ENCODE measurements at regions not wholly inside any gene's neighbourhood (a gene's known extent, or its start where the extent isn't known, plus 50 kb on each side); places are given as distances from the start of the nearest gene placed in this dataset.
A peak's percentile ranks its signal among the peaks of the same experiment; 100 is the strongest.

DNA sequence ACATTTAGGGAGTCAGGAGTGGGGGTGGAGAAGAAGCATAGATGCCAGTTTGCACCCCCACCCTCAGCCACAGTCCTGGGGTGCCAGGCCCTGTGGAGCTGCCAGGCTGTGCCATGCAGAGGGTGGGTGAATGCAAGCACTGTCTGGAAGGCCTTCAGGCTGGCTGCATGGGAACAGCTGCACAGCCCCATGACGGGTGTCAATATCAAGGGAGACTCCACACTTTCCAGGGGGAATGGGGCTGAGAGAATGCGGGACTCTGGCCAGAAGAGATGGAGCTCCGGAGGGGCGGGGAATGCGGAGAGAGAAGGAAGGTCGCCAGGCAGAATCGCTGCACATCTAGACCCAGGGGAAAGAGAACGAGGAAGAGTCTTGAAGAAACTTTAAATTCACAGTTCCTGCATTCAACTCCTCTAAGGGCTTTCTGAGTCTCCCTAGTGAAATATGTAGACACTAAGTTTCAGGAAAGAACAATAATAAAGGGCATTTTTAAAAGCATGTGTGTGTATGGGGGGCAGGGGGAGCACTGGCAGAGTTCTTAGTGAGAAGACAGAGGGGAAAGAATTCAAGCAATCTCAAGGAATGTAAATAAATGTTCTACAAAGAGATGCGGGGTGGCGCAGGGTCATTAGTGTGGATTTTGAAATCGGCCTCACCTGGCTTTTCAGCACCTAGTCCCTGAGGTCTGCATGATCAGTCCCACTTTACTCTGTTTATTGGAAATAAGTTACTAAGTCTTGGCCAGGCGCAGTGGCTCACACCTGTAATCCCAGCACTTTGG, 59.1 kb downstream of the BOD1 start:
- in situ Hi-C loops (cut with HindIII; ENCODE audit: low sequenced_read_pairs), result no loop called here
- DNase-seq (ENCODE audit: low spot score), result peak; percentile 2

DNA sequence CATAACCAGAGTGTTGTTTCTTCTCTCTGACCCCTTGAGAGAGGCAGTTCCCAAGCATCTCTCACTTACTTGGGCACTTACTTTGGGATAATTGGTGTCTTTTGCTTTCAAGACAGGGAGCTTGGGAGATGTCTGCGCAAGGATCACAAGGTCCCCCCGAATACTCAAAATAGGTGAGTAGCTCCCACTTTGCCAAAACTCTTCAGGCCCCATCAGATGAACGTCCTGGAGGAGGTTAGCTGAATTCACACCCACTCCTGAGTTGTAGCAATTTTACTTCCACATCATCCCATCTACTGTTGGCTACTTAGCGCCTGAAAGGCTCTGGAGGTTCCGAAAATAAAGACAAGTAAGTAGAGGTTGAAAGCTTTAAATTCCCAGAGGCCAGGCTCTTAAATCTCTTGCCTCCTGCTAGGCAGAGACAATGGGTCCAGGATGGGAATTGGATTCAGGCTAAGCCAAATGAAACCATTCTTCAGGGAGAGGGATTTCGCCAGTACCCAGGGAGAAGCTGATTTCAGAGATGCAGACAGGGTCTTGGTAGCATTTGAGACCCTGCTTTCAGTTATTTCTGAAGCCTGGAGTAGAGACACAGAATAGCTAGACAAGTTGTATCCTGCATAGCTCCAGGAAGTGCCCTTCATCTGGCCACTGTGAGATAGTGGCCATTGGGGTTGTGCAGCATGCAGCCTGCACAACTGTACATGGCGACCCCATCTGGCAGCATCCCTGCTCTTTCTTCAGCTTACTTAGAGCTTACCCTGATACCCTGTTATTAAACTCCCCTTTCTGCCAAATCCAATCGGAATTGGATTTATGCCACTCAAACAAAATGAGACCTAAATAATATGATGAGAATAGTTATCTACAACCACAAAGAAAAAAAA, 60.1 kb downstream of the BOD1 start:
- no peak for DNase-seq (ENCODE audit: low spot score)
- in situ Hi-C loops (cut with HindIII; ENCODE audit: low sequenced_read_pairs), result no loop called here

DNA sequence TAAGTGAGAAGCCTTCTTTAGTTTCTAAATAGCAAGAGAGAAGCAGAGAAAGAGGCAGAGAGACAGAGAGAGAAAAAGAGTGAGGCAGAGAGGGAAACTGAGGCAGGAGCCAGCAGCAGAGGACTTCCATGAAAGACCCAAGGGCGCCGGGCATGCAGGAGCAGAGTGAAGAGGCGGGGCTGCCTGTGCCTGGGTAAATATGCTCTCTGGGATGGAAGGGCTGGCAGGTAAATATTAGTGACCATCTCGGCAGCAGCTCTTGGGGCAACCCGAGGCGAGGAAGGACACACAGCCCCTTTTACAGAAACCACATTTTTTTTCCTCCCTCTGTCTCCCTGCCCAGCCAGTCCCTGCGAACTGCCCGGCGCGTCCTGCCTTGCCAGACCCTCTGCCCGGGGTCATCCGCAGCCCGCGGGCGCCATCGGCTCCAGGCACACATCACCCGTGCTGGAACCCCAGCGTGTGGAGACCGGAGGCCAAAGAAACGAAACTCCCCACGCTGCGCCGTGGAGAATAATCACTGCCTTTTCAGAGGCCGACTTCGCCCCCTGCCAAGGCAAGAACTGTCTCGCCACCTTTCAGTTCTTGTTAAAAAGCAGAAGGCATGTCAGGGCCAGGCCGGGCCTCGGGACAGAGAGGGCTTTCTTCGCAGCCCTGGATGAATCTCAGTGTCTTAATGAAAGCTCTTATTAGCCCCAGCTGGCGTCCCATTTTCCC, 61.3 kb downstream of the BOD1 start:
- peak; percentile 21 for DNase-seq (ENCODE audit: low spot score)
- in situ Hi-C loops (cut with HindIII; ENCODE audit: low sequenced_read_pairs), result no loop called here

GRCh38 chr5:173554038-173554955, 62.2 kb downstream of the BOD1 start:
- in situ Hi-C loops (cut with HindIII; ENCODE audit: low sequenced_read_pairs), result no loop called here
- no peak for DNase-seq (ENCODE audit: low spot score)

GRCh38 chr5:173550641-173551040, 65.8 kb downstream of the BOD1 start:
- no peak for DNase-seq (ENCODE audit: low spot score)
- in situ Hi-C loops (cut with HindIII; ENCODE audit: low sequenced_read_pairs), result no loop called here

DNA sequence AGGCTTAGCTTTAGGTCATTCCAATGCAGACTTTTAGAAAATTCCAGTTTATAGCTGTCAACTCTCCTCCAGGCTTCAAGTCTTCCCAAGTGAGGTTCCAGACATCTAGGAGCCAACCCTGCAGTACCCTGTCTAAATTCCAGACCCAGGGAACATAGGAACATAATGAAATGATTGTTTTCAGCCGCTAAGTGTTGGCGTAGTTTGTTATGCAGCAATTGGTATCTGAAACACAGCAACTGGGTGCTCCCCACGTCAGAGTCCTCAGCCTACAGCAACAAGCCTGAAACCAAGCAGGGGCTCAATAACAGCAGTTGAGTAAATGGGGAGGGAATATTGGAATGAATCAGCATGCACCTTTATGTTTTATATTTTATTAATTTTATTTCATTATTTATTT, 66.8 kb downstream of the BOD1 start:
- no peak for DNase-seq (ENCODE audit: low spot score)
- in situ Hi-C loops (cut with HindIII; ENCODE audit: low sequenced_read_pairs), result no loop called here

DNA sequence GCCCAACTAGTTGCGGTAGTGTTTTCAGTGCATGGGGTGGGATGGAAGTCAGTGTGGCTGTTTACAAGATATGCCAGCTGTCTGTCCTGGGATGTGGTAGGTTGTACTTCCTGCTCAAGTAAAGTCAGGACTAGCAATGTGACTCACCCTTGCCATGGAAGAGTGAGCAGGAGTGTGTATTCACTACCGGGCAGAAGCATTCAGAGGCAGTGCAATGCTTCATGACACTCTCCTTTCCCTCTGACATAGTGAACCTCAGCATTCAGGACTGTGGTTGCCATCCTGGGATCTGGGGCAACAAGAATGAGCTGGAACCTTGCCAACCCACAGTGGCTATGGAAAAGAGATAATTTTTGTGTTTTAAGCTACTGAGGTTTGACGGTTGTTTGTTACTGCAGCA, 68.9 kb downstream of the BOD1 start:
- in situ Hi-C loops (cut with HindIII; ENCODE audit: low sequenced_read_pairs), result no loop called here
- DNase-seq (ENCODE audit: low spot score), result no peak

GRCh38 chr5:173542964-173543363, 73.5 kb downstream of the BOD1 start:
- in situ Hi-C loops (cut with HindIII; ENCODE audit: low sequenced_read_pairs), result no loop called here

DNA sequence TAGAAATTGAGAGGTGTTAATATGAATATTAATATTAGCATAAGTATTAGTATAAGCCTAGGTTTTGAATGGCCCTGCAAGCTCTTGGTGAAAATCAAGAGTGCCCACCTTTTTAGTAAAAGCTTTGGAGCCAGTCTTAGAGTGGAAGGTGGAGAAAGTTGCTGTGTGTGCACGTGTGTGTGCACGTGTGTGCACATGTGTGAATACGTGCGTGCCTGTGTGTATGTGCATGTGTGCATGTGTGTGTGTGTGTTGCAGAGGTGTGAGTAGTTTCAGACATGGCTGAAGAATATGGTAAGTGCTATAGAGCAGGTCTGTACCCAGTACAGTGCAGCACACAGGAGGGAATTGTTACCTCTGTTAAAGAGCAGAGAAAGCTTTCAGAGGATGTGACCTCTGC, 74.3 kb downstream of the BOD1 start:
- in situ Hi-C loops (cut with HindIII; ENCODE audit: low sequenced_read_pairs), result no loop called here
- DNase-seq (ENCODE audit: low spot score), result no peak

More at GRCh38 chr5:173542964-173543363, 73.5 kb downstream of the BOD1 start:
- DNase-seq (ENCODE audit: low spot score), result no peak

DNA sequence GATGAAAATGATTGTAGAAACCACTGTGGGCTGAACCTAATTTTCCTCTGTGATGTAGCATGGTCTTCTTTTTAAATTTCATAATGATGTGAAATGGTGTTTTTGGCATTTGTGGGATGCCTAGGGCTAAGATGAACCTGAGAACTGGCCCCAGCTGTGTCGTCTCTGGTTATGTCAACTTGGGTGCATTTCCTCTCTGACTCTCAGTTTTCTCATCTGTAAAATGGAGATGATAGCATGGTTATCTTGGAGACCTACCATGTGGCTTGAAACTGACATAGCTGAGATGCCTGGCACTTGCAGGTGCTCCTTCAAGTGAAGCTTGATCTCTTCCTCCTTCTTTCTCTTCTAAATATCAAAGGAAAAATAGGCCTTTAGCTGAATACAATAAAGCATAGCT, 77.8 kb downstream of the BOD1 start:
- in situ Hi-C loops (cut with HindIII; ENCODE audit: low sequenced_read_pairs), result no loop called here

GRCh38 chr5:173538018-173538417, 78.4 kb downstream of the BOD1 start:
- in situ Hi-C loops (cut with HindIII; ENCODE audit: low sequenced_read_pairs), result no loop called here
- DNase-seq (ENCODE audit: low spot score), result no peak

More for the DNA sequence above, 77.8 kb downstream of the BOD1 start:
- DNase-seq (ENCODE audit: low spot score), result no peak

DNA sequence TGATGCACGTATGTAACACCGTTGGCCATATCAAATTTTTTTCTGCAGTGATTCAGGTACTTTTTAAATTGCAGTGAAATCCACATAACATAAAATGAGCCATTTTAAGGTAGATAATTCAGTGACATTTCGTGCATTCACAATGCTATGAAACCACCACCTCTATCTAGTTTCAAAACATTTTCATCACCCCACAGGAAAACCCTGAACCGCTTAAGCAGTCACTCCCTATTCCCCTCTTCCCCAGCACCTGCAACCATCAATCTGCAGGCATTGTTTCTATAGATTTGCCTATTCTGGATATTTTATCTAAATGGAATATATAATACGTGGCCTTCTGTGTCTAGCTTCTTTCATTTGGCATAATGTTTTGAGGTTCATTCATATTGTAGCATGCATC, 79.2 kb downstream of the BOD1 start:
- in situ Hi-C loops (cut with HindIII; ENCODE audit: low sequenced_read_pairs), result no loop called here
- DNase-seq (ENCODE audit: low spot score), result no peak

DNA sequence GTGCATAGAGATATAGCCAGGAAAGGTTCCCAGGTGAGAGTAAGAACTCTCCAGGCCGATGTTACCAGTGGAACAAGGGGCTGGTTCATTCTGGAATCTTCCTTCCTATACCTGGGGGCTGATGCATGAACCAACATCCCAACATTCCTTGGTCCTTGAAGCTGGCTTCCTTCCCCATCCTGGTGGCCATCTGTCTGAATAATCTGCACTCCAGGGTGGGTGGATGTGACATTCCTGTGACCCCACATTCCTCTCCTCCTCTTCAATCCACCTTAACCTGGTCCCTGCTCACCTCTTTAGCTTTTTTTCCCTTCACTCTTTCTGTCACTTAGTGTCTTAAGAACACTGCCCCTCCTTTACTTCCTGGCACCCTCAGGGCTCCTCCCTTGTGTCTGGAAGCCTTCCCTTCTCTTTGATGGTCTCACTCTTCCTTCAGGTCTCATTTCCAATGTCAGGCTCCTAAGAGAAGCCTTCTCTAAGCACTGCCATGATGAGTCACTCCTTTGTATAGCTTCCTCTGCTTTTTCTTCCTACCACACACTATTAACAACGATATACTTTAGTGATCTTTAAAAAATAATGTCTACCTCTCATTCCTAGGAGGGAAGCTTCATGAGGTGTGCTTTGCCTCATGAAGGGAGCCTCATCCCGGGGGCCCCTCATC, 80.3 kb downstream of the BOD1 start:
- no peak for DNase-seq (ENCODE audit: low spot score)
- in situ Hi-C loops (cut with HindIII; ENCODE audit: low sequenced_read_pairs), result no loop called here

DNA sequence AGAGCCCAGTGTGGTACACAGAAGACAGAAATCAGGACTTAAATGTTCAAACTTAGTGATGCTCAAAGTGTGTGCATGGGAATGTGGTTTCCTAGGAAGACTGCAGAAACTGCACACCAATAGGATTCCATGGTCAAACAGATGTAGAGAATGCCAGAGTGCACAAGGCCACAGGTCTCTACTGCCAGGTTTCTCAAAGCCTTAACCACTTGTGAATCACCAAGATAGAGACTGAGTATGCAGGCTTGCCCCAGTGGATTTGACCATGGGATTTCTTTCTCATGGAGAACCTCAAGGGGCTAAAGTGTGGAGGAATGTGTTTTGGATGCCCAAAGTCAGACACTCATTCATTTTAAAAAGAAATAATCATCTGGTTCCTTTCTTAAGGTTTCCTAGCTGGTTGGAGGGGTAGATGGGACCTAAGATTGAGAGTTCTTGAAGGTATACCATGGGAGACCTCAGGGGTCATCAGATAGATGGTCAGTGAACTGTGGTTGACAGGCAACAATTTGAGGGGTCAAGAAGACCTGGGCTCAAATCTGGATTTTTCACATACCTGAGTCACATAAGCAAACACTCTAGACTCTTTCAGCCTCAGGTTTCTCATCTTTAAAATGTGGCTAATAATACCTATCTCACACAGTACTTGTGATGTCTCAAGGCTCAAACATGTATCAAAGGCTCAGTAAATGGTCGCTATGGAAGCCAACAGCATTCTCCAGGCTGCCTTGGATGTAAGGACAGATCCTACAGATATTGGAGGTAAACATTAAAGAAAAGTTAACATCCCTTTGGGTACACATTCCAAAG, 81.1 kb downstream of the BOD1 start:
- no peak for DNase-seq (ENCODE audit: low spot score)
- in situ Hi-C loops (cut with HindIII; ENCODE audit: low sequenced_read_pairs), result no loop called here

- in situ Hi-C loops (cut with HindIII; ENCODE audit: low sequenced_read_pairs), result no loop called here
These were observed 81.8 kb downstream of the BOD1 start for GRCh38 chr5:173534664-173535063.

DNA sequence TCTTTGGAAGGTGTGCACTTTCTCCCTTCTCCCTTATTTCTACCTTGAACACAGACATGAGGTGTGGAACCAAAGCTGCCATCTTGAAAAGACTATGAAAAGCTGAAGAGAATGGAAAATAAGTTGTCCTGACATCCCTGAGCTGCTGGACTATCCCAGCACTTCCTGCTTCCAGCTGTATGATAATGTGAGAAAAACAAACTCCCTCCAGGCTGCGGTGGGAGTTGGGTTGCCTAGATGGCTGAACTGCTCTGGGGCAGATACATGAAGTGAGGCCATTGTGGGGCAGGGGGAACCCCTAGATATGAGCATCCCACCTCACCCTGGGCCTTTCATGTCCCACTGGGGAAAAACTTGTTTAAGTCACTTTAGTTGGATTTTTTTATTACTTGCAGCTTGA, 82.4 kb downstream of the BOD1 start:
- no peak for DNase-seq (ENCODE audit: low spot score)
- in situ Hi-C loops (cut with HindIII; ENCODE audit: low sequenced_read_pairs), result no loop called here

More at GRCh38 chr5:173534664-173535063, 81.8 kb downstream of the BOD1 start:
- DNase-seq (ENCODE audit: low spot score), result no peak

DNA sequence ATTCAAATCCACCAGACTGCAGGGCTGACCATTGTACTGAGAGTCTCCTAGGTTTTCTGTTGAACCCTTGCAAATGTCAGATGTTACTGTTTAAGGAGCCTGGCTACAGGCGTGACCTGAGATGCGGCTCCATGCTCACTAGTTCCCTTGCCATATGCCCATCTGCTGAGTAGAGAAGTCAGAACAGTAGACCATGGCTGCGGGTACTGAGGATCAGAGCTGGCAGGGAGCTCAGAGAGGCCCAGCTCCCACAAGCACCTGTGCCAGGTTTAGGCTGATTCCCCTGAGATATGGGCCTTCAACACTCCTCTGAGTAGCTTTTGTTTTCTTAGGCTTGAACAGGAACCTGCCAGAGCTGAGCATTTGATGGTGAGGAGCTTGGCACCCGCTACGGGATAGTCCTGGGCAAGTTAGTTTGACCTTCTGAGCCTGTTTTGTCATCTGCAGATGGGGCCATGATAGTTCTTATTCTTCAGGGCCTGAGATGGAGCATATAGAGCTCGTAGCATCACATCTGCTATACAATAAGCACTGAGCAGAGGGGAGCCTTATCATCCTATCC, 83.7 kb downstream of the BOD1 start:
- in situ Hi-C loops (cut with HindIII; ENCODE audit: low sequenced_read_pairs), result no loop called here
- no peak for DNase-seq (ENCODE audit: low spot score)
